ENCODE measurements at regions not wholly inside any gene's neighbourhood (a gene's known extent, or its start where the extent isn't known, plus 50 kb on each side); places are given as distances from the start of the nearest gene placed in this dataset.

DNA sequence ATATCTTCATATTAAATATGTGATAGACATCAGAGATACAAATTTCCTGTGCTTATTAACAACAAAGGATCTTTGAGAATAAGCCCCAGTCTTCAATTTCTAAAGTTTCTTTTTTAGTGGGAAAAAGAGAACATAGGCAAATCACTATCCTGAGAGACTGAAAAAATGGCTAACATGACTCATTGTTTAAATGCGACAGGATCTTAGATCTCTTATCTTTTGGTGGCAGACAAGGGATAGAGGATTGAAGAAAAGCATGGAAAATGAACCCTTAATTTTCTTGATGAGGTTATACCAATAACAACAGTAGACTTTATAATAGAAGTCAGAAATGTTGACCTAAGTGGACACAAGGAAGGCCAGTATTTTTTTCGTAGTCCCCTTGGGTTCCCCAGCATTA is 178.6 kb upstream of the MAP3K7 start:
- H3K27ac ChIP-seq (ENCODE audit: low read length): no peak overlapping the region
- TF ChIP-seq SMC3 (conservative IDR thresholded peaks at IDR 0.05; ENCODE audit: poor library complexity): no peak
- TF ChIP-seq TAF1 (IDR thresholded peaks at IDR 0.05; ENCODE audit: low read depth): no peak
- no peak for TF ChIP-seq POLR2AphosphoS5 (IDR thresholded peaks at IDR 0.05)
- TF ChIP-seq, protein P1, sequence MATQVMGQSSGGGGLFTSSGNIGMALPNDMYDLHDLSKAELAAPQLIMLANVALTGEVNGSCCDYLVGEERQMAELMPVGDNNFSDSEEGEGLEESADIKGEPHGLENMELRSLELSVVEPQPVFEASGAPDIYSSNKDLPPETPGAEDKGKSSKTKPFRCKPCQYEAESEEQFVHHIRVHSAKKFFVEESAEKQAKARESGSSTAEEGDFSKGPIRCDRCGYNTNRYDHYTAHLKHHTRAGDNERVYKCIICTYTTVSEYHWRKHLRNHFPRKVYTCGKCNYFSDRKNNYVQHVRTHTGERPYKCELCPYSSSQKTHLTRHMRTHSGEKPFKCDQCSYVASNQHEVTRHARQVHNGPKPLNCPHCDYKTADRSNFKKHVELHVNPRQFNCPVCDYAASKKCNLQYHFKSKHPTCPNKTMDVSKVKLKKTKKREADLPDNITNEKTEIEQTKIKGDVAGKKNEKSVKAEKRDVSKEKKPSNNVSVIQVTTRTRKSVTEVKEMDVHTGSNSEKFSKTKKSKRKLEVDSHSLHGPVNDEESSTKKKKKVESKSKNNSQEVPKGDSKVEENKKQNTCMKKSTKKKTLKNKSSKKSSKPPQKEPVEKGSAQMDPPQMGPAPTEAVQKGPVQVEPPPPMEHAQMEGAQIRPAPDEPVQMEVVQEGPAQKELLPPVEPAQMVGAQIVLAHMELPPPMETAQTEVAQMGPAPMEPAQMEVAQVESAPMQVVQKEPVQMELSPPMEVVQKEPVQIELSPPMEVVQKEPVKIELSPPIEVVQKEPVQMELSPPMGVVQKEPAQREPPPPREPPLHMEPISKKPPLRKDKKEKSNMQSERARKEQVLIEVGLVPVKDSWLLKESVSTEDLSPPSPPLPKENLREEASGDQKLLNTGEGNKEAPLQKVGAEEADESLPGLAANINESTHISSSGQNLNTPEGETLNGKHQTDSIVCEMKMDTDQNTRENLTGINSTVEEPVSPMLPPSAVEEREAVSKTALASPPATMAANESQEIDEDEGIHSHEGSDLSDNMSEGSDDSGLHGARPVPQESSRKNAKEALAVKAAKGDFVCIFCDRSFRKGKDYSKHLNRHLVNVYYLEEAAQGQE (IDR thresholded peaks at IDR 0.05; ENCODE audit: borderline replicate concordance): no peak
- TF ChIP-seq MXI1 (conservative IDR thresholded peaks at IDR 0.05; ENCODE audit: poor library complexity, severe bottlenecking): no peak
- no peak for TF ChIP-seq RAD21 (conservative IDR thresholded peaks at IDR 0.05)
- TF ChIP-seq, protein P2, sequence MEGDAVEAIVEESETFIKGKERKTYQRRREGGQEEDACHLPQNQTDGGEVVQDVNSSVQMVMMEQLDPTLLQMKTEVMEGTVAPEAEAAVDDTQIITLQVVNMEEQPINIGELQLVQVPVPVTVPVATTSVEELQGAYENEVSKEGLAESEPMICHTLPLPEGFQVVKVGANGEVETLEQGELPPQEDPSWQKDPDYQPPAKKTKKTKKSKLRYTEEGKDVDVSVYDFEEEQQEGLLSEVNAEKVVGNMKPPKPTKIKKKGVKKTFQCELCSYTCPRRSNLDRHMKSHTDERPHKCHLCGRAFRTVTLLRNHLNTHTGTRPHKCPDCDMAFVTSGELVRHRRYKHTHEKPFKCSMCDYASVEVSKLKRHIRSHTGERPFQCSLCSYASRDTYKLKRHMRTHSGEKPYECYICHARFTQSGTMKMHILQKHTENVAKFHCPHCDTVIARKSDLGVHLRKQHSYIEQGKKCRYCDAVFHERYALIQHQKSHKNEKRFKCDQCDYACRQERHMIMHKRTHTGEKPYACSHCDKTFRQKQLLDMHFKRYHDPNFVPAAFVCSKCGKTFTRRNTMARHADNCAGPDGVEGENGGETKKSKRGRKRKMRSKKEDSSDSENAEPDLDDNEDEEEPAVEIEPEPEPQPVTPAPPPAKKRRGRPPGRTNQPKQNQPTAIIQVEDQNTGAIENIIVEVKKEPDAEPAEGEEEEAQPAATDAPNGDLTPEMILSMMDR (IDR thresholded peaks at IDR 0.05; ENCODE audit: poor library complexity, severe bottlenecking): no peak
- no peak for TF ChIP-seq EZH2 (IDR thresholded peaks at IDR 0.05; ENCODE audit: borderline replicate concordance, insufficient read depth, low read length, poor library complexity, severe bottlenecking)
- TF ChIP-seq EP300 (conservative IDR thresholded peaks at IDR 0.05; ENCODE audit: poor library complexity, severe bottlenecking): no peak
- no peaks in the 10 kb centered on the region for H3K27me3 ChIP-seq (ENCODE audit: insufficient read depth, low read depth, low read length)
- H3K9ac ChIP-seq (ENCODE audit: low read length): no peak overlapping the region
- no peaks in the 10 kb centered on the region for H3K9me3 ChIP-seq (ENCODE audit: low read length)
- H3K4me2 ChIP-seq (ENCODE audit: low read length): no peak overlapping the region
- no peaks in the 10 kb centered on the region for H3K36me3 ChIP-seq (ENCODE audit: insufficient read depth, low read length)
- H3F3A ChIP-seq (ENCODE audit: insufficient read depth, low read length, poor library complexity, severe bottlenecking): no peaks in the 10 kb centered on the region
- H3K79me2 ChIP-seq (replicated peaks; ENCODE audit: insufficient read depth, low read length): no peaks in the 10 kb centered on the region
- no peak overlapping the region for H2AFZ ChIP-seq (ENCODE audit: low read depth, low read length)
- no peaks in the 10 kb centered on the region for H3K9me2 ChIP-seq (ENCODE audit: insufficient read depth, low read length)
- no peaks in the 10 kb centered on the region for H4K20me1 ChIP-seq (ENCODE audit: insufficient read depth)
- H3K4me3 ChIP-seq (ENCODE audit: low read length): no peak overlapping the region

DNA sequence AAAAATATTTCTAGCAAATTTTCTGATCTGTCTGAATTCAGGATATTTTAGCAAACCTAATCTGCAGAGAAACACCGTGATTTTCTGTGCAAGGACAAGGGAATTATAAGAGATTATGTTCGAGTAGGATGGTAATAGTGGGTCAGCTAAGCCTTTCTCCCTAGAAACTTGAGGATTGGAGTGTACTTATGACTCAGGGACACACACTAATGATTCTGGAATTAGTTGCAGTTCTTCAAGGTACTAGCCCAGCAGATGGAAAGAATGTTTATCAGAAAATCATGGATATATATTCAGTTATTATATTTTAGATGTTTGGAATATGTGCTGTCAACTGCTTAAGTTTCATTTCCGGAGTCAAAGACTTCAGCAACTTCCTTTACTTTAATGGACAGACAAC is 177.1 kb upstream of the MAP3K7 start:
- H3K9ac ChIP-seq (ENCODE audit: low read length): no peak overlapping the region
- H3K9me2 ChIP-seq (ENCODE audit: insufficient read depth, low read length): no peaks in the 10 kb centered on the region
- no peaks in the 10 kb centered on the region for H3K36me3 ChIP-seq (ENCODE audit: insufficient read depth, low read length)
- no peaks in the 10 kb centered on the region for H4K20me1 ChIP-seq (ENCODE audit: insufficient read depth)
- no peak for TF ChIP-seq MXI1 (conservative IDR thresholded peaks at IDR 0.05; ENCODE audit: poor library complexity, severe bottlenecking)
- TF ChIP-seq EP300 (conservative IDR thresholded peaks at IDR 0.05; ENCODE audit: poor library complexity, severe bottlenecking): no peak
- TF ChIP-seq, protein P2 (IDR thresholded peaks at IDR 0.05; ENCODE audit: poor library complexity, severe bottlenecking): no peak
- TF ChIP-seq SMC3 (conservative IDR thresholded peaks at IDR 0.05; ENCODE audit: poor library complexity): no peak
- no peak for TF ChIP-seq EZH2 (IDR thresholded peaks at IDR 0.05; ENCODE audit: borderline replicate concordance, insufficient read depth, low read length, poor library complexity, severe bottlenecking)
- TF ChIP-seq, protein P1 (IDR thresholded peaks at IDR 0.05; ENCODE audit: borderline replicate concordance): no peak
- no peak for TF ChIP-seq POLR2AphosphoS5 (IDR thresholded peaks at IDR 0.05)
- no peak for TF ChIP-seq RAD21 (conservative IDR thresholded peaks at IDR 0.05)
- no peak for TF ChIP-seq TAF1 (IDR thresholded peaks at IDR 0.05; ENCODE audit: low read depth)
- no peaks in the 10 kb centered on the region for H3K79me2 ChIP-seq (replicated peaks; ENCODE audit: insufficient read depth, low read length)
- no peaks in the 10 kb centered on the region for H3K27me3 ChIP-seq (ENCODE audit: insufficient read depth, low read depth, low read length)
- no peak overlapping the region for H3K27ac ChIP-seq (ENCODE audit: low read length)
- H3K9me3 ChIP-seq (ENCODE audit: low read length): no peaks in the 10 kb centered on the region
- H3F3A ChIP-seq (ENCODE audit: insufficient read depth, low read length, poor library complexity, severe bottlenecking): no peaks in the 10 kb centered on the region
- no peak overlapping the region for H2AFZ ChIP-seq (ENCODE audit: low read depth, low read length)
- H3K4me3 ChIP-seq (ENCODE audit: low read length): no peak overlapping the region
- no peak overlapping the region for H3K4me2 ChIP-seq (ENCODE audit: low read length)
